ENCODE measurements at regions not wholly inside any gene's neighbourhood (a gene's known extent, or its start where the extent isn't known, plus 50 kb on each side); places are given as distances from the start of the nearest gene placed in this dataset.
"Not testable (repeated sequence)": the region's sequence is repeated elsewhere in the genome, so short reads cannot be mapped to it uniquely, and the experiment has no call there.

GRCh38 chr3:94405258-94406035, 342.6 kb downstream of the NSUN3 start:
- TF ChIP-seq, protein P1, sequence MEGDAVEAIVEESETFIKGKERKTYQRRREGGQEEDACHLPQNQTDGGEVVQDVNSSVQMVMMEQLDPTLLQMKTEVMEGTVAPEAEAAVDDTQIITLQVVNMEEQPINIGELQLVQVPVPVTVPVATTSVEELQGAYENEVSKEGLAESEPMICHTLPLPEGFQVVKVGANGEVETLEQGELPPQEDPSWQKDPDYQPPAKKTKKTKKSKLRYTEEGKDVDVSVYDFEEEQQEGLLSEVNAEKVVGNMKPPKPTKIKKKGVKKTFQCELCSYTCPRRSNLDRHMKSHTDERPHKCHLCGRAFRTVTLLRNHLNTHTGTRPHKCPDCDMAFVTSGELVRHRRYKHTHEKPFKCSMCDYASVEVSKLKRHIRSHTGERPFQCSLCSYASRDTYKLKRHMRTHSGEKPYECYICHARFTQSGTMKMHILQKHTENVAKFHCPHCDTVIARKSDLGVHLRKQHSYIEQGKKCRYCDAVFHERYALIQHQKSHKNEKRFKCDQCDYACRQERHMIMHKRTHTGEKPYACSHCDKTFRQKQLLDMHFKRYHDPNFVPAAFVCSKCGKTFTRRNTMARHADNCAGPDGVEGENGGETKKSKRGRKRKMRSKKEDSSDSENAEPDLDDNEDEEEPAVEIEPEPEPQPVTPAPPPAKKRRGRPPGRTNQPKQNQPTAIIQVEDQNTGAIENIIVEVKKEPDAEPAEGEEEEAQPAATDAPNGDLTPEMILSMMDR (IDR thresholded peaks at IDR 0.05; ENCODE audit: unreplicated experiment): no peak
- Mint-ChIP-seq H3K9me3 (ENCODE audit: low read depth) (peaks cover 7% of the 10 kb centered on the region), H3K27ac (no peak overlapping the region), H3K4me1 (ENCODE audit: low read depth) (no peaks in the 10 kb centered on the region), H3K27me3 (no peaks in the 10 kb centered on the region), H3K4me3 (ENCODE audit: low read depth) (no peak overlapping the region), H3K36me3 (ENCODE audit: insufficient read depth) (no peaks in the 10 kb centered on the region)
- no peak for DNase-seq (ENCODE audit: low spot score, unreplicated experiment)

- Mint-ChIP-seq H3K4me1 (ENCODE audit: low read depth) (no peaks in the 10 kb centered on the region), H3K27ac (no peak overlapping the region), H3K36me3 (ENCODE audit: insufficient read depth) (no peaks in the 10 kb centered on the region), H3K27me3 (no peaks in the 10 kb centered on the region), H3K9me3 (ENCODE audit: low read depth) (peaks cover 7% of the 10 kb centered on the region), H3K4me3 (ENCODE audit: low read depth) (no peak overlapping the region)
- no peak for DNase-seq (ENCODE audit: low spot score, unreplicated experiment)
- TF ChIP-seq, protein P1 (IDR thresholded peaks at IDR 0.05; ENCODE audit: unreplicated experiment): no peak
Measured at GRCh38 chr3:94406595-94406994, 343.7 kb downstream of the NSUN3 start.

GRCh38 chr3:94412936-94413335, 350.1 kb downstream of the NSUN3 start:
- H3K27ac Mint-ChIP-seq; H3K4me1 Mint-ChIP-seq (ENCODE audit: low read depth); H3K9me3 Mint-ChIP-seq (ENCODE audit: low read depth): not testable (repeated sequence)

DNA sequence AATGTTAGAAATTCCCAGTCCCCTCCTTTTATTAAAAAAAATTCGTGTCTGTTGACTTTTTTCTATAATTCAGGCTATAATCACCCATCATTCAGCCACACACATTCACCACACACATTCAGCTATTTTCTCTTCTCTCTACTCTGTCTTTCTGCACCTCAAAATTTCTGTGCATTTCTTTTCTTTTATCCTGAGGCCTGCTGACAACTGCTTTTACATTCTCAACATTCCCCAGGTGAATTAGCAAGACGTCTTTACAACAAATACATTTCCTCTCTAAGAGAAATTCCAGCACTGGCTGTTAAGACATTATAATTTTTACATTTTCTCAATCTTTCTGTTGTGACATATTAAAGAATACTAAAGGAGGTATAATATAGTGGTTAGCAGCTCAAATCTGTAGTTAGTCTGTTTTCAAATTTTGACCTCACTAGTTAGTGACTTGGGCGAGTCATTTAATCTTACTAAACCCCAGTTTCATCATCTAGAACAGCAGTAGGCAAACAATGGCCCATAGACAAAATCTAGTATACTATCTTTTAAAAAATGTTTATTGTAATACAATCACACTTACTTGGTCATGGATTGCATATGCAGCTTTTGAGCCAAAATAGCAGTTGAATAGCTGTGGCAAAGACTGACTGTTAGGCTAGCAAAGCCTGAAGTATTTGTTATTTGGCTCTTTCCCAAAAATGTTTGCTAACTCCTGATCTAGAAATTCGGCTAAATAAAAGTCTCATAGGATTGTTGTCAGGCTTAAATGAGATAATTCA, 350.7 kb downstream of the NSUN3 start:
- Mint-ChIP-seq H3K4me1 (ENCODE audit: low read depth) (peaks cover 6% of the 10 kb centered on the region), H3K27ac (no peak overlapping the region), H3K36me3 (ENCODE audit: insufficient read depth) (no peaks in the 10 kb centered on the region), H3K27me3 (no peaks in the 10 kb centered on the region), H3K9me3 (ENCODE audit: low read depth) (peaks cover 1% of the 10 kb centered on the region), H3K4me3 (ENCODE audit: low read depth) (no peak overlapping the region)
- TF ChIP-seq, protein P1 (IDR thresholded peaks at IDR 0.05; ENCODE audit: unreplicated experiment): no peak
- no peak for DNase-seq (ENCODE audit: low spot score, unreplicated experiment)

More at GRCh38 chr3:94412936-94413335, 350.1 kb downstream of the NSUN3 start:
- not testable (repeated sequence) for H3K27me3 Mint-ChIP-seq; DNase-seq (ENCODE audit: low spot score, unreplicated experiment); H3K4me3 Mint-ChIP-seq (ENCODE audit: low read depth); H3K36me3 Mint-ChIP-seq (ENCODE audit: insufficient read depth)

GRCh38 chr3:94414418-94414817, 351.6 kb downstream of the NSUN3 start:
- H3K36me3 Mint-ChIP-seq (ENCODE audit: insufficient read depth): peaks cover 2% of the 10 kb centered on the region
- H3K4me1 Mint-ChIP-seq (ENCODE audit: low read depth): peaks cover 6% of the 10 kb centered on the region
- H3K4me3 Mint-ChIP-seq (ENCODE audit: low read depth): no peak overlapping the region
- no peaks in the 10 kb centered on the region for H3K27me3 Mint-ChIP-seq
- TF ChIP-seq, protein P1 (IDR thresholded peaks at IDR 0.05; ENCODE audit: unreplicated experiment): no peak
- DNase-seq (ENCODE audit: low spot score, unreplicated experiment): no peak
- H3K9me3 Mint-ChIP-seq (ENCODE audit: low read depth): peaks cover 8% of the 10 kb centered on the region
- H3K27ac Mint-ChIP-seq: no peak overlapping the region

Data from progenitor cell of endocrine pancreas (in vitro differentiated cells).